ENCODE measurements at regions not wholly inside any gene's neighbourhood (a gene's known extent, or its start where the extent isn't known, plus 50 kb on each side); places are given as distances from the start of the nearest gene placed in this dataset.

GRCh38 chr3:59480486-59480995 is 430.7 kb upstream of the CFAP20DC start:
- no peak for TF ChIP-seq POLR2A (IDR thresholded peaks at IDR 0.05)
- TF ChIP-seq, protein P1, sequence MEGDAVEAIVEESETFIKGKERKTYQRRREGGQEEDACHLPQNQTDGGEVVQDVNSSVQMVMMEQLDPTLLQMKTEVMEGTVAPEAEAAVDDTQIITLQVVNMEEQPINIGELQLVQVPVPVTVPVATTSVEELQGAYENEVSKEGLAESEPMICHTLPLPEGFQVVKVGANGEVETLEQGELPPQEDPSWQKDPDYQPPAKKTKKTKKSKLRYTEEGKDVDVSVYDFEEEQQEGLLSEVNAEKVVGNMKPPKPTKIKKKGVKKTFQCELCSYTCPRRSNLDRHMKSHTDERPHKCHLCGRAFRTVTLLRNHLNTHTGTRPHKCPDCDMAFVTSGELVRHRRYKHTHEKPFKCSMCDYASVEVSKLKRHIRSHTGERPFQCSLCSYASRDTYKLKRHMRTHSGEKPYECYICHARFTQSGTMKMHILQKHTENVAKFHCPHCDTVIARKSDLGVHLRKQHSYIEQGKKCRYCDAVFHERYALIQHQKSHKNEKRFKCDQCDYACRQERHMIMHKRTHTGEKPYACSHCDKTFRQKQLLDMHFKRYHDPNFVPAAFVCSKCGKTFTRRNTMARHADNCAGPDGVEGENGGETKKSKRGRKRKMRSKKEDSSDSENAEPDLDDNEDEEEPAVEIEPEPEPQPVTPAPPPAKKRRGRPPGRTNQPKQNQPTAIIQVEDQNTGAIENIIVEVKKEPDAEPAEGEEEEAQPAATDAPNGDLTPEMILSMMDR (IDR thresholded peaks at IDR 0.05), result no peak

Data from heart left ventricle (tissue), 13 donors.